ENCODE measurements at regions not wholly inside any gene's neighbourhood (a gene's known extent, or its start where the extent isn't known, plus 50 kb on each side); places are given as distances from the start of the nearest gene placed in this dataset.

DNA sequence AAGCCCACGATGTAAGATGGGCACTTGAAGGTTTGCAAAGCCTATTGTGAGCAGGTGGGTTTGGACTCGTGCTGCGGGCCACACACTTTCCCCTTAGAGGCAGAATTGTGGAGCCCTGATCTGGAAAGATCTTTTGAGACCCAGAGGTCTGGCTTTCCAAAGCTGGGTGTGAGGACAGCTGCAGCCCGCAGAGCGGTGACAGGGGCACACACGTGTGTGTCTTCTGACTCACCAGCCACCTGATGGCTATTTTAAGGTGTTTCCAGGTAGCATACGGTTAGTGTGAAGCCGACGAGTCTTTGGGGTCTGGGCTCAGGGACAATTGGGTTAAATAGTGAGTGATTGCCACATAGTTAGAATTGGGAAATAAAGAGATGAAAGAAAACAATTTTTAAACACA, 108.9 kb upstream of the GSE1 start:
- no peak for DNase-seq
- H3K4me3 ChIP-seq = no peak overlapping the region
- 83% methylated on average over 9 of the region's 9 CpGs for WGBS, 2 donors
- H3K9ac ChIP-seq (ENCODE audit: insufficient read depth in 1 of 2, low read length in 2 of 2) = no peak overlapping the region
- ATAC-seq (ENCODE audit: insufficient read depth, low FRiP score) = no peak
- H3K9me3 ChIP-seq (ENCODE audit: control insufficient read depth in 4 of 4, insufficient read depth in 3 of 4, low read length in 3 of 4) = no peaks in the 10 kb centered on the region
- TF ChIP-seq, protein P1, sequence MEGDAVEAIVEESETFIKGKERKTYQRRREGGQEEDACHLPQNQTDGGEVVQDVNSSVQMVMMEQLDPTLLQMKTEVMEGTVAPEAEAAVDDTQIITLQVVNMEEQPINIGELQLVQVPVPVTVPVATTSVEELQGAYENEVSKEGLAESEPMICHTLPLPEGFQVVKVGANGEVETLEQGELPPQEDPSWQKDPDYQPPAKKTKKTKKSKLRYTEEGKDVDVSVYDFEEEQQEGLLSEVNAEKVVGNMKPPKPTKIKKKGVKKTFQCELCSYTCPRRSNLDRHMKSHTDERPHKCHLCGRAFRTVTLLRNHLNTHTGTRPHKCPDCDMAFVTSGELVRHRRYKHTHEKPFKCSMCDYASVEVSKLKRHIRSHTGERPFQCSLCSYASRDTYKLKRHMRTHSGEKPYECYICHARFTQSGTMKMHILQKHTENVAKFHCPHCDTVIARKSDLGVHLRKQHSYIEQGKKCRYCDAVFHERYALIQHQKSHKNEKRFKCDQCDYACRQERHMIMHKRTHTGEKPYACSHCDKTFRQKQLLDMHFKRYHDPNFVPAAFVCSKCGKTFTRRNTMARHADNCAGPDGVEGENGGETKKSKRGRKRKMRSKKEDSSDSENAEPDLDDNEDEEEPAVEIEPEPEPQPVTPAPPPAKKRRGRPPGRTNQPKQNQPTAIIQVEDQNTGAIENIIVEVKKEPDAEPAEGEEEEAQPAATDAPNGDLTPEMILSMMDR (IDR thresholded peaks at IDR 0.05; ENCODE audit: control extremely low read depth, extremely low read depth) = no peak
- H3K36me3 ChIP-seq (ENCODE audit: control insufficient read depth in 4 of 4, insufficient read depth in 4 of 4, low read length in 4 of 4) = no peaks in the 10 kb centered on the region
- H3K4me1 ChIP-seq (ENCODE audit: control insufficient read depth in 5 of 5, insufficient read depth in 5 of 5, low read length in 5 of 5) = peaks cover 0 to 18% (median 6%) of the 10 kb centered on the region in 5 donors
- no peaks in the 10 kb centered on the region for H3K27me3 ChIP-seq (ENCODE audit: control insufficient read depth in 3 of 3, insufficient read depth in 3 of 3, low read length in 2 of 3)
- no peak overlapping the region for H3K27ac ChIP-seq (ENCODE audit: low read depth in 1 of 2, low read length in 1 of 2)

DNA sequence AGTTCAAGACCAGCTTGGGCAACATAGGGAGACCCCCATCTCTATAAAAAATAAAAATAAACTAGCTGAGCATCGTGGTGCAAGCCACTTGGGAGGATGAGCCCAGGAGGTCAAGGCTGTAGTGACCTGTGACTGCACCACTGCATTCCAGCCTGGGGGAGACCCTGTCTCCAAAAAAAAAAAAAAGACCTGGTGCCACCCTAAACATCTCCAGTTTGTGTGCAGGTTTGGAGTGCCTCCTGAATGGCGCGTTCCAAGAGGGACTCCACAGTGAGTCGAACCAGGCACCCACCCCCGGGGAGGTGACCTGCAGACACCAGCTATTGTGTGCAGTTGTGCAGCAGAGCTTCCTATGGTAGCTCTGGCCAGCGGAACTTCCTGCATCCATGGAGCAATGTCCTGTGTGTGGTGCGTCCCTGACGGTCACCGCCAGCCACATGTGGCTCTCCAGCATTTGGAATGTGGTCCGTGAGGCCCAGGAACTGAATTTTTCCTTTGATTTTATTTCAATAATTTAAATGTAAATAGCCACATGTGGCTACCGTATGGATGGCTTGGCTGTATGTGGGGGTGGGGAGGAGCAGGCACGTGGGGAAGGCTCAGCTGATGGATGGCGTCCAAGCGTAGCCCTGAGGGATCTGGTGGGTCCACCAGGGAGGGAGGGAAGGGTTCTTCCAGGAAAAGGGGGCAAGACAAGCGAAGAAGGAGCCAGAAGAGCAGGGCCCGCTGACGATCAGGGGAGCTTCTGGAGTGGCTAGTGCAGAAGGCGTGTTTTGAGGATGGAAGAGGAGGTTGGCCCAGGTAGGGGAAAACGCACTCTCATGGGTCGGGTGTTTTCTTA, 107.1 kb upstream of the GSE1 start:
- Histone ChIP-seq H3K27ac (ENCODE audit: low read depth in 1 of 2, low read length in 1 of 2) (peak overlapping the region in 1 of 2 donors; percentile 3), H3K4me1 (ENCODE audit: control insufficient read depth in 5 of 5, insufficient read depth in 5 of 5, low read length in 5 of 5) (peaks cover 0 to 18% (median 6%) of the 10 kb centered on the region in 5 donors), H3K9ac (ENCODE audit: insufficient read depth in 1 of 2, low read length in 2 of 2) (no peak overlapping the region), H3K9me3 (ENCODE audit: control insufficient read depth in 4 of 4, insufficient read depth in 3 of 4, low read length in 3 of 4) (no peaks in the 10 kb centered on the region), H3K36me3 (ENCODE audit: control insufficient read depth in 4 of 4, insufficient read depth in 4 of 4, low read length in 4 of 4) (no peaks in the 10 kb centered on the region), H3K27me3 (ENCODE audit: control insufficient read depth in 3 of 3, insufficient read depth in 3 of 3, low read length in 2 of 3) (no peaks in the 10 kb centered on the region), H3K4me3 (no peak overlapping the region)
- 61 to 76% methylated on average over 20 of the region's 20 CpGs for WGBS, 2 donors
- TF ChIP-seq, protein P1 (IDR thresholded peaks at IDR 0.05; ENCODE audit: control extremely low read depth, extremely low read depth) = no peak
- no peak for ATAC-seq (ENCODE audit: insufficient read depth, low FRiP score)
- no peak for DNase-seq

DNA sequence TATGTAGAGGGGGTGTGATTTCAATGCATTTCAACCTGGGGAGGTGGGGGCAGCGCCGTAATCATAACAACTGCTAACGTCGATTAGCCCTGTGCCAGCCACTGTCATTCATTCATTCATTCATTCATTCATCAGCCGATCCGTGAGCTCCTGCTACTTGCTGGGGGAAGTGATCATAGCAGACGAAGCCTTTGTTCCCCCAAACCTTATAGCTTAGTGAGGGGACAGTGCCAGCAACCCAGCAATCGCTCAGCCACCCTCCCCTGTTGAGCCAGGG, 106.5 kb upstream of the GSE1 start:
- no peak for DNase-seq
- 93 to 96% methylated on average over 8 of the region's 8 CpGs for WGBS, 2 donors

More for the DNA sequence above, 106.5 kb upstream of the GSE1 start:
- TF ChIP-seq, protein P1 (IDR thresholded peaks at IDR 0.05; ENCODE audit: control extremely low read depth, extremely low read depth) = no peak
- peaks cover 0 to 15% (median 6%) of the 10 kb centered on the region in 5 donors for H3K4me1 ChIP-seq (ENCODE audit: control insufficient read depth in 5 of 5, insufficient read depth in 5 of 5, low read length in 5 of 5)
- H3K27me3 ChIP-seq (ENCODE audit: control insufficient read depth in 3 of 3, insufficient read depth in 3 of 3, low read length in 2 of 3) = no peaks in the 10 kb centered on the region
- ATAC-seq (ENCODE audit: insufficient read depth, low FRiP score) = no peak
- H3K9ac ChIP-seq (ENCODE audit: insufficient read depth in 1 of 2, low read length in 2 of 2) = no peak overlapping the region
- H3K27ac ChIP-seq (ENCODE audit: low read depth in 1 of 2, low read length in 1 of 2) = no peak overlapping the region
- H3K9me3 ChIP-seq (ENCODE audit: control insufficient read depth in 4 of 4, insufficient read depth in 3 of 4, low read length in 3 of 4) = no peaks in the 10 kb centered on the region
- H3K4me3 ChIP-seq = no peak overlapping the region
- no peaks in the 10 kb centered on the region for H3K36me3 ChIP-seq (ENCODE audit: control insufficient read depth in 4 of 4, insufficient read depth in 4 of 4, low read length in 4 of 4)
